ENCODE measurements at regions not wholly inside any gene's neighbourhood (a gene's known extent, or its start where the extent isn't known, plus 50 kb on each side); places are given as distances from the start of the nearest gene placed in this dataset.

GRCh38 chrX:14448406-14448805 lies 80.9 kb upstream of the GLRA2 start:
- no peak for DNase-seq (ENCODE audit: extremely low read depth in 1 of 4, low spot score in 3 of 4)
- Histone ChIP-seq H3K27me3 (ENCODE audit: control insufficient read depth in 2 of 2, insufficient read depth in 2 of 2, low read length in 2 of 2) (no peaks in the 10 kb centered on the region), H3K27ac (ENCODE audit: extremely low read depth, low read depth, low read length) (no peak overlapping the region), H3K36me3 (ENCODE audit: control insufficient read depth, insufficient read depth, low read length) (no peaks in the 10 kb centered on the region), H2AFZ (ENCODE audit: low read depth, low read length) (no peak overlapping the region), H4K20me1 (replicated peaks; ENCODE audit: control insufficient read depth, insufficient read depth, low read length) (no peaks in the 10 kb centered on the region), H3K9me1 (ENCODE audit: control insufficient read depth, insufficient read depth, low read length) (no peaks in the 10 kb centered on the region), H3K9me3 (replicated peaks; ENCODE audit: control insufficient read depth, insufficient read depth, low read depth, low read length) (no peaks in the 10 kb centered on the region), H3K4me1 (replicated peaks in 1 of 2; ENCODE audit: control insufficient read depth in 2 of 2, insufficient read depth in 2 of 2, low read length in 2 of 2) (no peaks in the 10 kb centered on the region), H3K79me2 (ENCODE audit: control insufficient read depth, insufficient read depth, low read length) (no peaks in the 10 kb centered on the region), H3K4me2 (ENCODE audit: insufficient read depth, low read length) (no peak overlapping the region), H3K4me3 (no peak overlapping the region), H3K9ac (ENCODE audit: insufficient read depth in 1 of 2, low read depth in 2 of 2, low read length in 2 of 2) (no peak overlapping the region)
- intact Hi-C loops (cut with micrococcal nuclease) (no loop called here), in situ Hi-C loops (cut with MboI) (no loop called here)
- TF ChIP-seq SAFB (IDR thresholded peaks at IDR 0.05; ENCODE audit: borderline replicate concordance, low read depth, low read length) (no peak), GABPA (tag; conservative IDR thresholded peaks at IDR 0.05; ENCODE audit: low read depth) (no peak), ZNF639 (CRISPR knock-in tag; conservative IDR thresholded peaks at IDR 0.05 in 1 of 2, IDR thresholded peaks at IDR 0.05 in 1 of 2) (no peak), MAX (CRISPR knock-in tag; IDR thresholded peaks at IDR 0.05) (no peak), ZNF408 (CRISPR knock-in tag; IDR thresholded peaks at IDR 0.05; ENCODE audit: low read depth) (no peak), HOMEZ (CRISPR knock-in tag; IDR thresholded peaks at IDR 0.05) (no peak), ESRRB (CRISPR knock-in tag; IDR thresholded peaks at IDR 0.05; ENCODE audit: borderline replicate concordance) (no peak), XRCC3 (IDR thresholded peaks at IDR 0.05) (no peak), ZNF277 (CRISPR knock-in tag; IDR thresholded peaks at IDR 0.05; ENCODE audit: borderline replicate concordance) (no peak), PHF20 (IDR thresholded peaks at IDR 0.05; ENCODE audit: partially characterized antibody) (no peak)
- 0% methylated on average over 9 of the region's 9 CpGs for WGBS (ENCODE audit: insufficient coverage, low coverage, missing lambda C conversion rate)
- ChIA-PET POLR2A (no interaction called here), CTCF (ENCODE audit: low intra/inter-chr PET ratio) (no interaction called here)
- no peak for FAIRE-seq
- no TSS peak for BruUV-seq (replicated peaks)
- ATAC-seq: no peak
